Posterior vena cava (tissue), 2 donors: ENCODE measurements at regions not wholly inside any gene's neighbourhood (a gene's known extent, or its start where the extent isn't known, plus 50 kb on each side); places are given as distances from the start of the nearest gene placed in this dataset.
"Not testable (repeated sequence)": the region's sequence is repeated elsewhere in the genome, so short reads cannot be mapped to it uniquely, and the experiment has no call there.

Experiments used
- DNase-seq: peaks from one replicate; pipeline ENCODE4 v3.0.0-alpha.2; 2020; ENCODE audit warnings: low spot score
- intact Hi-C, 2 donors: fragments of 100-400 bp; cut with DNase I; formaldehyde crosslinking; loops; one replicate each; pipeline versions ENCODE4 v1.14.1 to v1.14.2; 2022 to 2023
- donor health status: DM: yes; HTN: yes; CAD: no.
- donor health status: DM: yes; HTN: yes; CAD: no.

DNA sequence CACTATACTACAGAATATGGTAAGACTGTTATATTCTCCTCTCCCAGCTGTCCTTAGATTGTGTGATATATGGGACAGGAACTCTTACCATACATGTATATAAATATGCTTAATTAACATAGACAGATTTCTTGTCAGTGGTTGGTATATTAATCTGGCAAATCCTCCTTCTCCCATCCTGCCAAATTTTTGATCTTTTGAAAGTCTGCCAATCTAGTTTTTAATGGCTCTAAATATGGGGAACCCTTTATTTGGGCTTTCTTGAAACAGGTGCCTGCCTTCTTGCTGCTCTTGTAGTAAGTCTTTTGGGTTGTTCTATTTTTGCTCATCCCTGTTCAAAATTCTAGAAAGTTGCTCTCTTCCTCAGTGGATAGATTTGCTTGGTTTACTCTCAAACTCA, 63.5 kb downstream of the SPATA31D1 start:
- no peak for DNase-seq
- intact Hi-C loops, result no loop called here

DNA sequence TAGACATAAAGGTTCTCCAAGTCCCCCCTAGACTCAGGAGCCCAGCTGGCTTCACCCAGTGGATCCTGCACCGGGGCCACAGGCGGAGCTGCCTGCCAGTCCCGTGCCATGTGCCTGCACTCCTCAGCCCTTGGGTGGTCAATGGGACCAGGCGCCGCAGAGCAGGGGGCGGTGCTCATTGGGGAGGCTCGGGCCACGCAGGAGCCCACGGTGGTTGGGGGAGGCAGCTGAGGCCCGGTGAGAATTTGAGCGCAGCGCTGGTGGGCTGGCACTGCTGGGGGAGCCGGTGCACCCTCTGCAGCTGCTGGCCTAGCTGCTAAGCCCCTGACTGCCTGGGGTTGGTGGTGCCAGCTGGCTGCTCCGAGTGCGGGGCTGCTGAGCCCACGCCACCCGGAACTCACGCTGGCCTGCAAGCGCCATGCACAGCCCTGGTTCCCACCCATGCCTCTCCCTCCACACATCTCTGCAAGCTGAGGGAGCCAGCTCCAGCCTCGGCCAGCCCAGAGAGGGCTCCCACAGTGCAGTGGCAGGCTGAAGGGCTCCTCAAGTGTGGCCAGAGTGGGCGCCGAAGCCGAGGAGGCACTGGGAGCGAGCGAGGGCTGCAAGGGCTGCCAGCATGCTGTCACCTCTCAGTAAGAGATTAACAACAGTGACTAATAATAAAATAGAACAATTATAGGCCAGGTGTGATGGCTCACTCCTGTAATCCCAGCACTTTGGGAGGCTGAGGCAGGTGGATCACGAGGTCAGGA, 65.9 kb downstream of the SPATA31D1 start:
- intact Hi-C loops, result no loop called here
- no peak for DNase-seq

DNA sequence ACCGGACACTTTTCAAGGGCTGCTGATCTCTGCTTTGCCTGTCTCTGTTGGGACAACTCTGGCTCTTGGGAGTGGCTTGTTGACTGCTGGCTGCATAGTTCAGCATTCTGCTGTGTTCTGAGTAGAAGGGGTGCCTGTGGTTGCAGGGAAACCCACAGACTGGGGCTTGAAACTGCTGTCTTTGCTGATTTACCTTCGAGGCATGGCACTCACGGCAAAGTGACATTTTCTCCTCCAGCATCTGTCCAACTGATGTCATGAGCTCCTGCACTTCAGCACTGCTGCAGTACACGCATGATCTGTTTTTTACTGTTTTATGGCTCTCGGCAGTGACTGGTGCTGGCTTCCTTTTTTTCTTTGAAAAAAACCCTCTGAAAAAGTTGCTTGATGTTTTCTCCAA, 69.2 kb downstream of the SPATA31D1 start:
- DNase-seq, result no peak
- intact Hi-C loops, result no loop called here

DNA sequence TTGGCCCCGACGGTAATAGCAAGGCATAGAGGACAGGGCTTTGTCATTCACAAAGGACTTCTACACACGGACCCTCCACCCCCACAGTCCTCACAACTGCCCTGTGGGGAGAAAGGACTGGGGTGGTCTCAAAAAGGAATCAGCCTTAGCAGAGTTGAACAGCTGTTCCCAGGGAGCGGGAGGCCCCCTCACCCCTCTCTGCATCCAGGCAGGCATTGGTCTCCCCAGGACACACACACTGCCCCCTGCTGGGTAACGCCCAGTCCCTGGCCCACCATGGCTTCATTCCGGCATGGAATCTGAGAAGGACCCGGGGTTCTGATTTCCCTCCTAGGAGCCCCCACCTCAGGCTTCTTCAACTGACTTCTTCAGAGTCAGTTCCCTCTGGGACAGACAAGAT, 73.2 kb downstream of the SPATA31D1 start:
- intact Hi-C loops, result not testable (repeated sequence)

DNA sequence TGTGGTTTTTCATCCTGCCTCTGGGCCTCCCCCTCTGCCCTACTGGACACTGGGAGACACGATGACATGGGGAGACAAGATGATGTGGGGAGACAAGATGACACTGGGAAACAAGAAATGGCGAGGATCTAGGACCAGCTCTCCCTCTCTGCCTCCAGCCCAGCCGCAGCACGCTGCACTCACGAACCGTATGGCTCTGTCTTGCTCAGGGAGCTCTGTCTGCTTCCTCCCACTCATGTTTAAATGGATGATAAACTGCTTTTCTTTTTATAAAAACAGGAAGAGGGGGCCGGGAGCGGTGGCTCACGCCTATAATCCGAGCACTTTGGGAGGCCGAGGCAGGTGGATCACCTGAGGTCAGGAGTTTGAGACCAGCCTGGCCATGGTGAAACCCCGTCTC, 73.7 kb downstream of the SPATA31D1 start:
- no peak for DNase-seq
- intact Hi-C loops, result no loop called here

More for the DNA sequence above, 73.2 kb downstream of the SPATA31D1 start:
- peak; percentile 71 for DNase-seq

DNA sequence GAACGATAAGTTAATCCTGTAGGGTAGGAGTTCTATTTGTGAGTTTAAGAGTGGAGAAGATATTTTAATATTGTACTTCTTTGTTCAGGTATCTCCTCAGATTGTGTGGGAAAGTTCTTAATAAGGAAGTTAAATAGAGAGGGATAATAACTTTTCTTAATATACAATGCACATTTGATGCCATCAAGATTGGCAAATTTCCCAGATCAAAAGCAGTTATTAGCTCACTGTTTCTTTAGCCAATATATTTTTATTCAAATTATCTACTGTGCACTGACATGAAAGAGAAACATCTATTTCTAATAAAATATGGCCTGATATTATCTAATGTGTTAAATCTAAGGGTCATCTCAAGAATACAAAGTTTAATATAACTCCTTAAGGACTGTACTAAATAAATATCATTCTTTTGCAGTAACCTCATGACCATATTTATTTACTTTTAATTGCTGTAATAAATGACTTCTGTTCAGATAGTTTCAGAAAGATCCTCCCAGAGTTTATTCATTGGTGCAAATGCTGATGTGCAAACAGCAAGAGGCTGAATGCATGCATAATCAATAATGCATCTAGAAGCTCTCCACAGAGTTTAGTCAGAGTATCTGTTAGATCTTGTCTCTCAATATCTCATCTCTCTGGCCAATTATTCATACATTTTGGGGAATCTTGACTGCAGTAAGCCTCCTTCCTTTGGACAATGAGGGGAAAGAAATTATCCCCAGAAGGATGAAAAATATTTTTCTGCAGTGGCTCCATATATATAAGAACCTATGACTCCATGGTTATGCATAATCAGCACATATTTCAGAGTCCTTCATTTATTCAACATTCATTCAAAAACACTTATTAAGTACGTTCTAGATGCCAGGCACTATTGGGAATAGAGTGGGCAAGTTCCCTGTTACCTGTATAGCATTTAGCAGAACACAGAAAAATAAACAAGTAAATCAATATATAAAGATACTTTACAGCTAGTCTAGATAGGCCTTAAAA, 85.3 kb downstream of the SPATA31D1 start:
- intact Hi-C loops, result no loop called here
- DNase-seq, result no peak

DNA sequence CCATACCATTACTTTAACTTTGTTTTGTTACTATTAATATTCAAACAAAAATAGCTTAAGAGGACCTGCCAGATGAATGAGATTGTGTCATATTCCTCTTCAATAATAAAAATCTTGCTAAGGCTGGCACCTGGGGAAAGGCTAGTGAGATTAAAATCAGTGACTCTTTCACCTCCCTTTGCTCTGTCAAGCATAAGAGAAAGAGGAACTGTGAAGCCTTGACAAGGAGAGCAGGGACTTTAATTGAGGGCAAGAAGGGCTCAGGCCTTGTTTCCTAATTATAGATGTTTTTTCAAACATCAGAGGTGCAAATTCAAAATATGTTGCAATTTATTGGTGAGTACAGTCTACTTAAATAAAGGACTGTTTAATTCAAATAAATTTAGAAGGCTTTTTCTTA, 91.7 kb downstream of the SPATA31D1 start:
- DNase-seq, result no peak
- intact Hi-C loops, result no loop called here

DNA sequence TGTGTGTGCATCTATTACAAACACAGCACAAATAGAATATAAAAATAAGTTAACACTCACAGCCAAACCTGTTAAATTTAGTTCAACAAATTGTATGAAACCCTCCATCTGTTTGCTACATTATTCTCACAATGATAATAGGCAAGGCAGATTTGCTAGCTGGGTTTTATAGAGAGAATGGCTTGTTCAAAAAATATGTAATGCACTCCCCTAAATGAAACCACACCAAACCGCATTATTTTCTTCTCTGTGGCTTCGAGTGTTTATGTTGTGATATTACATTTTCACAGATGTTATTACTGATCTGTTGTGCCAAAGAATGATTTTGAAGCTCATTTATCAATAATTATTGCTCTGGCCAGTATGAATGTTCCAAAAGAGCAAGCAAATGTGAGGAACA, 92.9 kb downstream of the SPATA31D1 start:
- intact Hi-C loops, result no loop called here

DNA sequence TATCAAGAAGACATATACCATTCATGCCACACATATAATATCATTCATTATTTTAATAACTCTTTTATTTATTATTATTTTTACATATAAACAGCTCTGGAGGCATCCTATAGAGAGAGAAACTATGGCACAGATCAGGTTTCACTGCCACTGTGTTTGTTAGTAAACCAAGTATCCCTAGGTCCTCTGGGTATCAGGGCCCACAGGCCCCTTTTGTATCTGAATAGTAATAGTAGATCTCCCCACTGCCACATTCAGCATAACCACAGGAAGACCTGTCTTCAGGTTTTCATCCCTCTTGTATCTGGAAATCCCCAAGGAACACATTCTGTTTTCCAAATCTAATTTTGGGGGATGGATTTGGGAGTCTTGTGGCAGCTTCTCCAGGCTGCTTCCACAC, 94.0 kb downstream of the SPATA31D1 start:
- intact Hi-C loops, result no loop called here
- DNase-seq, result no peak

More for the DNA sequence above, 92.9 kb downstream of the SPATA31D1 start:
- DNase-seq, result no peak

DNA sequence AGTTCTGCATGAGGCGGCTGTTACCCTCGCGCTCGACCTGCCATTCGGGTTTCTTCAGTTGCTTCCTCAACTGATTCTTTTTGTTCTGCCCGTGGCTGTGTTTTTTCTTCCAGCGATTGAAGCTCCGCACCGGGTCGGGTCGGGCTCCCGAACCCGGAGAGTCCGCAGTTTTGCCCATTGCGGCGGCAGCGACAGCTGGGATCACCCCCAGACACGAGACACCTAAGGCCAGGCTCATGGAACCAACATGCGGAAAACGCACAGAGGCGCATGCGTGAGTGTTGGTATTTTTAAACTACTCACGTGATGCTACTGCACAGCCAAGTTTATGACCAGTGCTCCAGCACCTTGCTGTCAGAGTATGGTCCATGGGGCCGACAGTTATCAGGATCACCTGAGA, 100.0 kb downstream of the SPATA31D1 start:
- intact Hi-C loops, result no loop called here
- DNase-seq, result no peak

DNA sequence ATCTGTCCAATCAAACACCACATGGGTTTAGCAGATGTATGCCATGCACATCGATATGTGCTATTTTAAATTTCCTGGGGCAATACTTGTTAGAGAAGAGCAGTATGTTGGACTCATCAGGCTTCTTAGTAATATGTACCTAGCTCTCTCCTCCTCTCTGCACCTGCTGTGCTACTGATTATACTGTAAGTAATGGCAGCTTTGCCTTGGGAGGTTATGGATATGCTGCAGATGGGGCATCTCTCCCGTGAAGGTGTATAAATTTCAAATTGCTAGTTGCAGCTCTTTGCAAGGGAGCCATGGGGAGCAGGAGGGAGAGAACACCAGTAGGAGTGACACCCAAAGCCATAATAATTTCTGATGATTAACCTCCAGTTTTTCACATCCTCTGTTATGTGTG, 101.5 kb downstream of the SPATA31D1 start:
- DNase-seq, result no peak
- intact Hi-C loops, result no loop called here

DNA sequence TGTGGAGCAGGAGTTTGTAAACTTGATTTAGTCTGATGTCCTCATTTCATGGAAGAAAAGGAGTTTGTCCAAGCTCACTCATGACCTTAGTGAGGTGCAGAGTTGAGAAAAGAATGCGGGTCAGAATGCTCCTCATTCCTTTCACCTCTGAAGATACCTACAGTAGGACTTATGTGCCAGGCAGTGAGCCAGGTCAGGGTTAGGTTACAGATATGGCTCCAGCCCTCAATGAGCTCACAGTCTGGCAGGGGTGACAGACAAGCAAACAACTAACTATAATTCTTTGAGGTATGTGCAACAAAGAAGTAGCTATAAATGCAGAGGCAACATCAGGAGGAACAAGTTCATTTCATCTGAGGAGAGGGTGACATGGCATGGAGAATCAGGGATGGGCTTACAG, 102.5 kb downstream of the SPATA31D1 start:
- no peak for DNase-seq
- intact Hi-C loops, result no loop called here

DNA sequence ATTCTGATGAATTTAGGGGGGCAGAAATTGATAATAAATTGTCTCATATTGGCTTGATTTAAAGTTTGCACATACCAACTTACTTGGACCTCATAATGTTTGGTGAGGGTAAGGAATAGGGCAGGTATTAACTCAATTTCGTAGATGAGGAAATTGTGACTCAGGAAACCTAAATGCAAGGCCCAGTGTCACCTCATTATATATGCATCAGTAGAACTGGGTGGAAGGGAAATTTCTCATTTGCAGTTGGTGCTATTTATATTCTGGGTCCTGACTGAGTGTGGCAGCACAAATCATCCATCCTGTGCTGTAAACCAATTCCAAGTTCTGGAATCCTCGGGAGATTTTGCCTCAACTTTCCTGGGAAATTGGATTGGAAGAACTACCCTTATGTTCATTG, 103.0 kb downstream of the SPATA31D1 start:
- intact Hi-C loops, result no loop called here
- no peak for DNase-seq

DNA sequence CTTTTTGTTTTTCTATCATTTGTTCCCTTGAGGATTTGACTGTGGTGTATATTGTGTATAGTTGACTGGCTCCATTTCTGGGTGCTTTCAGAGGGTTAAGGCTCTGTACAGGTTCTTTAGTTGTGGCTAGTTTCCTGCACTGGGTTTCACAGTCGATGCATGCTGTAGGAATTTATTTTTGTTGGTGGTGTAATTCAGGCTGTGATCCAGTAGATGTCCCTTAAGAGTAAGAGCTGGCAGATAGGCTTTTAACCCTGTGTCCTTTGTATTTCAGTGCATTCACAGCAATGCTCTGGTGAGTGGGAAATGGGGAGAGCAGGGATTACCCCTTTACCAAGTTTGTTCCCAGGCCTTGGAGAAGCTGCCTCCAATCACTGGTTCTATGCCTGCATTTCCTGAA, 112.9 kb downstream of the SPATA31D1 start:
- DNase-seq, result no peak
- intact Hi-C loops, result no loop called here

DNA sequence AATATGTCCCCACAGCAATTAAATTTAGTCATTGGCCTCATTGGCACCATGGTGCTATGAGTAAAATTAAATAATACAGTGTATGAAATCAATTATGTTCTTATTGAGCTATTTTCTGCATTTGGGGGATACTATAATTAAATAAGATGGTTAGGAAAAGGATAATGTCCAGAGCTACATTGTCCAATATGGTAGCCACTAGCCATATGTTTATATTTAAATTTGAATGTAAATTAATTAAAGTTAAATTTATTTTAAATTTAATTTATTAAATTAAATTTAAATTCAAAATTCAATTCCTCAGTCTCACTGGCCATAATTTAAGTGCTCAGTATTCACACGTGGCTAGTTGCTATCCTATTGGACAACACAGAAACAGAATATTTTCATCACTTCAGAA, 115.7 kb downstream of the SPATA31D1 start:
- DNase-seq, result no peak
- intact Hi-C loops, result no loop called here

DNA sequence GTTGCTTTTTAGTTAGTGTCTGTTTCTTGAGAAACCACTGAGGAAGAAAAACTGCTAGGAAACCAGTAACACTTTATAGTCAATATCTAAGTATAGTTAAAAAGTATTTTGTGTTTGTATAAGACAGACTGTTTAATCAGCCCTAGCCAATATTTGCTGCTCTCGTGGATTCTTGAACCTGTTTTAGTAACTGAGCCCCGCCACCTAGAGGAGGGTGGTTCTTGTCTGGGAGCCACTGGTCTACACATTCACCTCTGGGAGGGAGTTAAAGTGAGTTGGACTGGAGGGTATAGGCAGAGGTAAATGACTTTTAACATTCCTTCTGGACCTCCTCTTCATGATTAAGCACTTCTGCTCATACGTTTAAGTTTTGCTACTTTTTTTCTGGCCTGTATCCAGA, 117.2 kb downstream of the SPATA31D1 start:
- intact Hi-C loops, result no loop called here
- no peak for DNase-seq

DNA sequence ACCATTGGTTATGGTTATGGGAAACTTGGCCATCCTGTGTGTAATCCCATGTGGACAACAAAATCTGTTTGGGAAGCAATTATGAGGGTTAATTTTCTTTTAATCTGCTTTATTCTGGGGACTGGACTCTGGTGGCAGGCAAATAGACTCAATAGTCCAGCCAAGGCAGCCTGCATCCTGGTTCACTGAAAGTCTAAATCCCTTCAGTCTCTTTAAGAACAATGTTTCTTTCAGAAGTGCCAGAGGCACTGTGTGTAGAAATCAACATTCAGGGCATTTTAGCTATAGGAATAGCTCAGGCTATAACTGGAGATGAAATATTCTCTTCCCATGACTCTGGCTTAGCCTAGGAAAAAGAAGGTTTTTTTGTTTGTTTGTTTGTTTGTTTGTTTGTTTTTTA, 118.0 kb downstream of the SPATA31D1 start:
- intact Hi-C loops, result no loop called here
- no peak for DNase-seq

DNA sequence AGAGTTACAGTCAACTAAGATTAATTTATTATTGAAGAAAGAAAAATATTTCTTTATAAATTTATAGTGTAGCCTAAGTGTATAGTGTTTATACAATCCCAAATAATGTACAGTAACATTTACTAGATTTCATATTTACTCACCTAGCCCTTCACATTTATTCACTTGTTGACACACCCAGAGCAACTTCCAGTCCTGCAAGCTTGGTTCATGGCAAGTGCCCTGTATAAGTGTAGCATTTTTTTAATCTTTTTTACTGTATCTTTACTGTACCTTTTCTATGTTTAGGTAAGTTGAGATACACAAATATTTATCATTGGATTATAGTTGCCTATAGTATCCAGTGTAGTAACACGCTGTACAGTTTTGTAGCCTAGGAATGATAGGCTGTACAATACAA, 119.9 kb downstream of the SPATA31D1 start:
- intact Hi-C loops, result no loop called here
- DNase-seq, result no peak

DNA sequence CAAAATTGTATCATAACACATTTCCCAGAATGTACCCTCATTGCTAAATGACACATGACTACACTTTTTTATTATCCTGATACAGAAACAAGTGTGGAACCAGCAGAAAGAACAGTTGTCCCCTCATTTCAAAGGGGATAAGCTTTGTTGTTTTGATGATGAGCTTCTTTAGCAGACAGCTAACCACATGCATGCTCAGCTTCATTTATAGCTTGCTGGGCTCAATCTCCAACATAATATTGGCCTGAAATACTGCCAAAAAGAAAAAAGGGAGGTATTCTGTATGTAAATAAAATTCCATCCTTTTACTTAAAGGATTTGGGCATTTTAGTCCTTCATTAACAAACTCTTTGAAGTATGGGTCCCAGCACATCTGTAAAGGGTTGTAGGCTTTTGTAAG, 120.4 kb downstream of the SPATA31D1 start:
- DNase-seq, result no peak
- intact Hi-C loops, result no loop called here

DNA sequence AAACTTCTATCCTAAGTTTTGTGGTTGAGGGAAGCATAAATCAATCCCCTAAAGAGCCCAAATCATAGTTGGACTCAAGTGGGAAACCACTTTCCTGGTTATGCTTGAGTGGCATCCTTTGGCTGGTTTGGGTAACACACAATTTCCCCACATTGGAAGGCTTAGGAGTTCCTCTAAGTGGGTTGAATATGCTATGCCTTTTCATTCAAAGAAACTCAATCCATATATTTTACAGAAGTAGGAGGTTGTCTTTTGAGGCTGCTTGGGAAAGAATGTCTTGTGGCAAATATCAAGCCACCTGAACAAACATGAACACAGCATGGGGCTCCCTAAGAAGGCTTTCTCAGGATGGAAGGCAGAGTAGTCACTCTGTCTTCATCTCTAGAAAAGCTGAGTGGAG, 121.1 kb downstream of the SPATA31D1 start:
- intact Hi-C loops, result no loop called here
- DNase-seq, result no peak

DNA sequence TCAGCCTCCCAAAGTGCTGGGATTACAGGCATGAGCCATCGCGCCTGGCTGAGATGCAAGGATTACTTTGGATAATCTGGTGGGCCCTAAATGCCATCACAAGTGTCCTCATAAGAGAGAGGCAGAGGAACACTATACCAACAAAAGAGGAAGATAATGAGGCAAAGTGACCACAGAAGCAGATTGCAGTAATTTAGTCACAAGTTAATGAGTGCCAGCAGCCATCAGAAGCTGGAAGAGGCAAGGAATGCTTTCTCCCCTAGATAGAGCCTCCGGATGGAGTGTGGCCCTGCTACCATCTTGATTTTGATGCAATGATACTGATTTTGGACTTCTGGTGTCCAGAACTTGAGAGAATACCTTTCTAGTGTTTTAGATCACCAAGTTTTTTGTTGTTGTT, 122.3 kb downstream of the SPATA31D1 start:
- no peak for DNase-seq
- intact Hi-C loops, result no loop called here
